Loucy (cell line): ENCODE measurements at regions not wholly inside any gene's neighbourhood (a gene's known extent, or its start where the extent isn't known, plus 50 kb on each side); places are given as distances from the start of the nearest gene placed in this dataset.

Source experiments
- EZH2phosphoT487 ChIP-seq: fragments of 200-600 bp; IDR thresholded peaks from 2 replicates; pipeline ENCODE4 v1.6.1; 2018; ENCODE audit warnings: antibody characterized with exemption, mild to moderate bottlenecking, moderate library complexity, borderline replicate concordance
- TF ChIP-seq, protein P1 (sequence below): fragments of 200-600 bp; sonication (generic); conservative IDR thresholded peaks from 2 replicates; pipeline ENCODE4 v1.5.1; 2014; ENCODE audit warnings: mild to moderate bottlenecking, antibody characterized with exemption, low read length

DNA sequence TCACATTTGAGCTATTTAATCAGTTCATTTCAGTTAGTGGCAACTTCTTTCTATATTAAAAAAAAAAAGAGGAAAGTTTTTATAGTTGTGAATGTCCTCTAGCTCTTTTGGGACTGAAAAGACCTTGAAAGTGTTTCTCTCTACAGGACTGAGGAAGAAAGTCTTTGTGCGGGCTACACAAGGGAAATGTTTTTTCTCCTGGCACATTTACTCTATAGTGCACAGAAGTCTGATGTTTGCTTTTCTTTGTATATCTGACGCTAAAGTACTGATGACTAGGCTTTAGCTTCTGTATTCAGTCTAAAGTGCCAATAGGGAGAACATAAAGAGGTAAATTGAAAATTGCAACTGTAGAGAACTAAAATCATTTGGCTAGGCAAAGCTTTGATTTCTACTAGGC lies 737.4 kb upstream of the LUZP2 start:
- TF ChIP-seq, protein P1, sequence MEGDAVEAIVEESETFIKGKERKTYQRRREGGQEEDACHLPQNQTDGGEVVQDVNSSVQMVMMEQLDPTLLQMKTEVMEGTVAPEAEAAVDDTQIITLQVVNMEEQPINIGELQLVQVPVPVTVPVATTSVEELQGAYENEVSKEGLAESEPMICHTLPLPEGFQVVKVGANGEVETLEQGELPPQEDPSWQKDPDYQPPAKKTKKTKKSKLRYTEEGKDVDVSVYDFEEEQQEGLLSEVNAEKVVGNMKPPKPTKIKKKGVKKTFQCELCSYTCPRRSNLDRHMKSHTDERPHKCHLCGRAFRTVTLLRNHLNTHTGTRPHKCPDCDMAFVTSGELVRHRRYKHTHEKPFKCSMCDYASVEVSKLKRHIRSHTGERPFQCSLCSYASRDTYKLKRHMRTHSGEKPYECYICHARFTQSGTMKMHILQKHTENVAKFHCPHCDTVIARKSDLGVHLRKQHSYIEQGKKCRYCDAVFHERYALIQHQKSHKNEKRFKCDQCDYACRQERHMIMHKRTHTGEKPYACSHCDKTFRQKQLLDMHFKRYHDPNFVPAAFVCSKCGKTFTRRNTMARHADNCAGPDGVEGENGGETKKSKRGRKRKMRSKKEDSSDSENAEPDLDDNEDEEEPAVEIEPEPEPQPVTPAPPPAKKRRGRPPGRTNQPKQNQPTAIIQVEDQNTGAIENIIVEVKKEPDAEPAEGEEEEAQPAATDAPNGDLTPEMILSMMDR: no peak
- TF ChIP-seq EZH2phosphoT487: no peak
